WTC11 (cell line): ENCODE measurements at regions not wholly inside any gene's neighbourhood (a gene's known extent, or its start where the extent isn't known, plus 50 kb on each side); places are given as distances from the start of the nearest gene placed in this dataset.

Experiments used
- ATAC-seq: fragments of 200-7000 bp; cut with Tn5 transposase; 2 replicates; pipeline ENCODE4 v1.10.0; 2021; ENCODE audit warnings: mild to moderate bottlenecking, moderate library complexity
- CTCF ChIA-PET: fragments of 300-600 bp; sonication (Branson Sonifier 250); formaldehyde crosslinking; loops from one replicate; lab custom pipeline; 2021; ENCODE audit warnings: antibody characterized with exemption; lab: Charles Lee
- POLR2A ChIA-PET: fragments of 350-600 bp; sonication (Branson Sonifier 250); formaldehyde crosslinking; loops from one replicate; lab custom pipeline; 2021; ENCODE audit warnings: antibody characterized with exemption; lab: Charles Lee
- DNase-seq: peaks from one replicate; pipeline ENCODE4 v3.0.0; 2021; ENCODE audit warnings: low spot score
- H3K27ac Mint-ChIP-seq: 2 replicates; pipeline ENCODE4 v1.8.0; 2021; ENCODE audit warnings: mixed read lengths
- H3K27me3 Mint-ChIP-seq: 2 replicates; pipeline ENCODE4 v1.8.0; 2021; ENCODE audit warnings: low read depth, mild to moderate bottlenecking, moderate library complexity, mixed read lengths
- H3K36me3 Mint-ChIP-seq: 2 replicates; pipeline ENCODE4 v1.8.0; 2021; ENCODE audit warnings: mixed read lengths
- H3K4me1 Mint-ChIP-seq: 2 replicates; pipeline ENCODE4 v1.8.0; 2022; ENCODE audit warnings: mixed read lengths
- H3K4me3 Mint-ChIP-seq: 2 replicates; pipeline ENCODE4 v1.8.0; 2021; ENCODE audit warnings: mild to moderate bottlenecking, moderate library complexity, mixed read lengths
- H3K9me3 Mint-ChIP-seq: 2 replicates; pipeline ENCODE4 v1.8.0; 2021; ENCODE audit warnings: mixed read lengths
- EMX1 ChIP-seq: fragments of 250-450 bp; sonication (Bioruptor Pico); IDR thresholded peaks from 2 replicates; pipeline ENCODE4 v1.8.0; 2021; ENCODE audit warnings: mild to moderate bottlenecking
- FOXK1 ChIP-seq: sonication (generic); formaldehyde crosslinking; IDR thresholded peaks from 2 replicates; pipeline ENCODE4 v1.8.0; 2022; ENCODE audit warnings: mild to moderate bottlenecking, moderate library complexity, missing genetic modification reagents
- GRHL2 ChIP-seq: fragments of 250-450 bp; sonication (Bioruptor Pico); IDR thresholded peaks from 2 replicates; pipeline ENCODE4 v1.8.0; 2022; ENCODE audit warnings: mild to moderate bottlenecking, moderate library complexity; ENCODE audit not compliant: insufficient replicate concordance, severe bottlenecking
- GTF2I ChIP-seq: fragments of 250-450 bp; sonication (Bioruptor Pico); conservative IDR thresholded peaks from 2 replicates; pipeline ENCODE4 v1.4.0; 2021; ENCODE audit warnings: mild to moderate bottlenecking
- NFE2L1 ChIP-seq: sonication (generic); formaldehyde crosslinking; IDR thresholded peaks from 2 replicates; pipeline ENCODE4 v1.8.1; 2023; ENCODE audit warnings: missing genetic modification reagents
- NFYB ChIP-seq: sonication (generic); formaldehyde crosslinking; conservative IDR thresholded peaks from 2 replicates; pipeline ENCODE4 v1.8.0; 2022; ENCODE audit warnings: low read depth, missing genetic modification reagents
- NR1H2 ChIP-seq: sonication (generic); formaldehyde crosslinking; IDR thresholded peaks from 2 replicates; pipeline ENCODE4 v1.9.0; 2021; ENCODE audit warnings: mild to moderate bottlenecking, moderate library complexity, missing genetic modification reagents
- SP1 ChIP-seq: sonication (generic); formaldehyde crosslinking; conservative IDR thresholded peaks from 2 replicates; pipeline ENCODE4 v1.8.1; 2022; ENCODE audit warnings: missing genetic modification reagents
- ZNF263 ChIP-seq: sonication (generic); formaldehyde crosslinking; IDR thresholded peaks from 2 replicates; pipeline ENCODE4 v1.8.1; 2022; ENCODE audit warnings: low read depth, mild to moderate bottlenecking, moderate library complexity, missing genetic modification reagents
- TF ChIP-seq, protein P1 (sequence below): sonication (generic); formaldehyde crosslinking; IDR thresholded peaks from 2 replicates; pipeline ENCODE4 v1.8.1; 2023; ENCODE audit warnings: mild to moderate bottlenecking, missing genetic modification reagents, borderline replicate concordance
- TF ChIP-seq, protein P2 (sequence below): sonication (generic); formaldehyde crosslinking; IDR thresholded peaks from 2 replicates; pipeline ENCODE4 v1.8.1; 2022; ENCODE audit warnings: mild to moderate bottlenecking, moderate library complexity, missing genetic modification reagents
- TF ChIP-seq, protein P3 (sequence below): sonication (generic); formaldehyde crosslinking; conservative IDR thresholded peaks from 2 replicates; pipeline ENCODE4 v1.8.1; 2022; ENCODE audit warnings: mild to moderate bottlenecking, missing genetic modification reagents
- TF ChIP-seq, protein P4 (sequence below): sonication (generic); formaldehyde crosslinking; IDR thresholded peaks from 2 replicates; pipeline ENCODE4 v1.8.0; 2022; ENCODE audit warnings: mild to moderate bottlenecking, missing genetic modification reagents
- TF ChIP-seq, protein P5 (sequence below): fragments of 250-450 bp; sonication (Bioruptor Pico); IDR thresholded peaks from 2 replicates; pipeline ENCODE4 v1.9.0; 2021; ENCODE audit warnings: mild to moderate bottlenecking
- TF ChIP-seq, protein P6 (sequence below): sonication (generic); formaldehyde crosslinking; IDR thresholded peaks from 2 replicates; pipeline ENCODE4 v1.8.0; 2022; ENCODE audit warnings: mild to moderate bottlenecking, missing genetic modification reagents
- TF ChIP-seq, protein P7 (sequence below): sonication (generic); formaldehyde crosslinking; IDR thresholded peaks from 2 replicates; pipeline ENCODE4 v1.8.0; 2023; ENCODE audit warnings: missing genetic modification reagents, mild to moderate bottlenecking, borderline replicate concordance

DNA sequence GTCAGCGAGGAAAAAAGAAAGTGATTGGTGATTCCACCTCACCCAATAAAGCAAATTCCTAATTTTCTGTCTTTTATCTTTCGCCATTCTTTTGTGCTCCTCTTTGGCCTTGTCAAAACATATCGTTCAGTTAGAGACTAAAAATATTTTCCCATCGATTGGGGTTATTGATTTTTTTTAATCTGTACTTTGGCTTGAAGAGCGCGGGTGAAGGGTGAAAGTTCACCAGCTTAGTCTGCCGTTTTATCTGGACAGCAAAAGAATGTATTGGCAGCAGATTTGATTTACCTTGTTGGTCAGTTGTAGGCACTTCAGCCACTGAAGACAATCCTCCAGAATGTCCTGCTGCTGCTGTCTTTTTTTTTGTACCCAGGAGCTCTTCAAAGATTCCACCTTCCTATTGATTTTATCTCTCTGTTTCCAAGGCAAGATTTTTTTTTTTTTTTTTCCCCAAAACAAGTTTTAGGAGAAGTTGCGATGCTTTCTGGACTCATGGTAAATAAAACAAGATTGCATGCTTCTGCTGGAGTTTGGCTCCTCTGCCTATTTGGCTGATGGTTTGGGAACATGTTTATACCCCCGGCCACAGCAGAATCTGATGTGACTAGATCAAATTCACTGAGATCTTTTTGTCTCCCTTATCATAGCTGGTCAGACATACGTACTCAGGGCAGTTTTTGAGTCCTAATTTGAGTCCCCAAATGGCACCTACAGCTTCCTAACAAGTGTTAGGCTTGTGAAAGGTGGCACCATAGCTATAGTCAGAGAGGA lies 269.3 kb upstream of the ONECUT1 start (continued):
- TF ChIP-seq, protein P1, sequence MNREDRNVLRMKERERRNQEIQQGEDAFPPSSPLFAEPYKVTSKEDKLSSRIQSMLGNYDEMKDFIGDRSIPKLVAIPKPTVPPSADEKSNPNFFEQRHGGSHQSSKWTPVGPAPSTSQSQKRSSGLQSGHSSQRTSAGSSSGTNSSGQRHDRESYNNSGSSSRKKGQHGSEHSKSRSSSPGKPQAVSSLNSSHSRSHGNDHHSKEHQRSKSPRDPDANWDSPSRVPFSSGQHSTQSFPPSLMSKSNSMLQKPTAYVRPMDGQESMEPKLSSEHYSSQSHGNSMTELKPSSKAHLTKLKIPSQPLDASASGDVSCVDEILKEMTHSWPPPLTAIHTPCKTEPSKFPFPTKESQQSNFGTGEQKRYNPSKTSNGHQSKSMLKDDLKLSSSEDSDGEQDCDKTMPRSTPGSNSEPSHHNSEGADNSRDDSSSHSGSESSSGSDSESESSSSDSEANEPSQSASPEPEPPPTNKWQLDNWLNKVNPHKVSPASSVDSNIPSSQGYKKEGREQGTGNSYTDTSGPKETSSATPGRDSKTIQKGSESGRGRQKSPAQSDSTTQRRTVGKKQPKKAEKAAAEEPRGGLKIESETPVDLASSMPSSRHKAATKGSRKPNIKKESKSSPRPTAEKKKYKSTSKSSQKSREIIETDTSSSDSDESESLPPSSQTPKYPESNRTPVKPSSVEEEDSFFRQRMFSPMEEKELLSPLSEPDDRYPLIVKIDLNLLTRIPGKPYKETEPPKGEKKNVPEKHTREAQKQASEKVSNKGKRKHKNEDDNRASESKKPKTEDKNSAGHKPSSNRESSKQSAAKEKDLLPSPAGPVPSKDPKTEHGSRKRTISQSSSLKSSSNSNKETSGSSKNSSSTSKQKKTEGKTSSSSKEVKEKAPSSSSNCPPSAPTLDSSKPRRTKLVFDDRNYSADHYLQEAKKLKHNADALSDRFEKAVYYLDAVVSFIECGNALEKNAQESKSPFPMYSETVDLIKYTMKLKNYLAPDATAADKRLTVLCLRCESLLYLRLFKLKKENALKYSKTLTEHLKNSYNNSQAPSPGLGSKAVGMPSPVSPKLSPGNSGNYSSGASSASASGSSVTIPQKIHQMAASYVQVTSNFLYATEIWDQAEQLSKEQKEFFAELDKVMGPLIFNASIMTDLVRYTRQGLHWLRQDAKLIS: no peak
- TF ChIP-seq, protein P2, sequence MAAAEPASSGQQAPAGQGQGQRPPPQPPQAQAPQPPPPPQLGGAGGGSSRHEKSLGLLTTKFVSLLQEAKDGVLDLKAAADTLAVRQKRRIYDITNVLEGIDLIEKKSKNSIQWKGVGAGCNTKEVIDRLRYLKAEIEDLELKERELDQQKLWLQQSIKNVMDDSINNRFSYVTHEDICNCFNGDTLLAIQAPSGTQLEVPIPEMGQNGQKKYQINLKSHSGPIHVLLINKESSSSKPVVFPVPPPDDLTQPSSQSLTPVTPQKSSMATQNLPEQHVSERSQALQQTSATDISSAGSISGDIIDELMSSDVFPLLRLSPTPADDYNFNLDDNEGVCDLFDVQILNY (CRISPR knock-in tag): no peak
- TF ChIP-seq FOXK1 (CRISPR knock-in tag): no peak
- TF ChIP-seq GTF2I: no peak
- TF ChIP-seq NFYB (CRISPR knock-in tag): no peak
- no peak for TF ChIP-seq NR1H2 (CRISPR knock-in tag)

DNA sequence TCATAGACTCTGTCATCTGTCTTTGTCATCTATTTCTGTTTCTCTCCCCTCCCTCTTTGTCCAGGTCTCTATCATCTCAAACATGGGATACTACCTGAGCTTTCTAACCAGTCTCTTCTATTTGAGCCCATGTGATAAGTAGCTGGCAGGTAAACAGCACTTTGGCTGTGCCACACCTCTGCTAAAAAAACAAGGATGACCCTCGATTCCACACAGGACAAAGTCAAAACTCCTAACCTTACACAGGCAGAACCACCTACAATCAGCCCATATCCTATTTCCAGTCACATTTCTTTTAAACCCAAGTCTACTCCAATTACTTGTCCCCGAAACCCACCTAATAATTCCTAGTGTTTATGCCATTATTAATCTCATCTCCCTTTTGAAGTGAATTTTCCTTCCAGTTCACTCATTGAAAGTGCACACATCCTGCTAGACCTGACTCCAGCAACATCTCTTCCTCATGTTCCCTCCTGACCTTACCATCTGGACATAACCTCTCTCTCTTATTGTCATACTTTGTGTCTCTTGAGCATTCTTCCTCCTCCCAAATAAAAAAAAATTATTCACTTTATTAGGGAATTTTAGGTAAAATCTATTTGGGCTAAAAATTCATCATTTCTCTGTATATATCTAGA lies 256.1 kb upstream of the ONECUT1 start:
- TF ChIP-seq, protein P3, sequence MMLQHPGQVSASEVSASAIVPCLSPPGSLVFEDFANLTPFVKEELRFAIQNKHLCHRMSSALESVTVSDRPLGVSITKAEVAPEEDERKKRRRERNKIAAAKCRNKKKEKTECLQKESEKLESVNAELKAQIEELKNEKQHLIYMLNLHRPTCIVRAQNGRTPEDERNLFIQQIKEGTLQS (CRISPR knock-in tag): no peak
- TF ChIP-seq, protein P4, sequence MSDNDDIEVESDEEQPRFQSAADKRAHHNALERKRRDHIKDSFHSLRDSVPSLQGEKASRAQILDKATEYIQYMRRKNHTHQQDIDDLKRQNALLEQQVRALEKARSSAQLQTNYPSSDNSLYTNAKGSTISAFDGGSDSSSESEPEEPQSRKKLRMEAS (CRISPR knock-in tag): no peak
- TF ChIP-seq, protein P5, sequence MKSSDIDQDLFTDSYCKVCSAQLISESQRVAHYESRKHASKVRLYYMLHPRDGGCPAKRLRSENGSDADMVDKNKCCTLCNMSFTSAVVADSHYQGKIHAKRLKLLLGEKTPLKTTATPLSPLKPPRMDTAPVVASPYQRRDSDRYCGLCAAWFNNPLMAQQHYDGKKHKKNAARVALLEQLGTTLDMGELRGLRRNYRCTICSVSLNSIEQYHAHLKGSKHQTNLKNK: no peak
- TF ChIP-seq EMX1 (CRISPR knock-in tag): no peak
- no peak overlapping the region for H3K4me3 Mint-ChIP-seq
- DNase-seq (no peak), ATAC-seq (no peak)
- H3K9me3 Mint-ChIP-seq: peaks cover 30% of the 10 kb centered on the region
- no peaks in the 10 kb centered on the region for H3K4me1 Mint-ChIP-seq
- H3K27me3 Mint-ChIP-seq: no peaks in the 10 kb centered on the region; the same call in 1 of the 2 replicates
- CTCF ChIA-PET: no interaction called here
- POLR2A ChIA-PET: no interaction called here
- H3K36me3 Mint-ChIP-seq: no peaks in the 10 kb centered on the region
- H3K27ac Mint-ChIP-seq: no peak overlapping the region

DNA sequence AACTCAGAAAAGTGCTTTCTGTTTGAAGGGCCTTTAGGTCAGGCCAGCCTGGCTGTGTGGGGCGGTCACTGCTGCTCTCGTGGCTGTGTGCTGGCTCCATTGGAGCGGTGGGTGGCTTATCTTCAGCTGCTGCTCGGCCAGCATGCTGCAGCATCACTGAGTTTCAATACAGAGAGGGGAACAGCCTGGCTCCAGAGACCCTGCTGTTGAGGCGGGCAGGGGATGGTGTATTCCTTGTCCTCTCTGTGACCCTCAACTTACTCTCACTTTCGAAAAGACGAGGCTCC lies 248.5 kb upstream of the ONECUT1 start:
- no peaks in the 10 kb centered on the region for H3K36me3 Mint-ChIP-seq
- no peak overlapping the region for H3K27ac Mint-ChIP-seq
- peak; percentile 28; the same call in 1 of the 2 replicates for ATAC-seq
- POLR2A ChIA-PET: interaction anchor here (0.6 kb wide), 1 partner anchor 200 kb away, joined by 3 read pairs; no protein-coding TSS in a partner anchor
- no peak overlapping the region for H3K4me3 Mint-ChIP-seq
- peaks cover 10% of the 10 kb centered on the region for H3K9me3 Mint-ChIP-seq
- no peak for DNase-seq
- H3K27me3 Mint-ChIP-seq: no peaks in the 10 kb centered on the region
- CTCF ChIA-PET: no interaction called here
- H3K4me1 Mint-ChIP-seq: 0 out of 2 replicates have a peak, but pooled peaks cover 5% of the 10 kb centered on the region
- TF ChIP-seq FOXK1 (CRISPR knock-in tag) (no peak), SP1 (CRISPR knock-in tag) (no peak), GRHL2 (CRISPR knock-in tag) (no peak), ZNF263 (CRISPR knock-in tag) (no peak), NFE2L1 (CRISPR knock-in tag) (no peak)
- TF ChIP-seq, protein P6, sequence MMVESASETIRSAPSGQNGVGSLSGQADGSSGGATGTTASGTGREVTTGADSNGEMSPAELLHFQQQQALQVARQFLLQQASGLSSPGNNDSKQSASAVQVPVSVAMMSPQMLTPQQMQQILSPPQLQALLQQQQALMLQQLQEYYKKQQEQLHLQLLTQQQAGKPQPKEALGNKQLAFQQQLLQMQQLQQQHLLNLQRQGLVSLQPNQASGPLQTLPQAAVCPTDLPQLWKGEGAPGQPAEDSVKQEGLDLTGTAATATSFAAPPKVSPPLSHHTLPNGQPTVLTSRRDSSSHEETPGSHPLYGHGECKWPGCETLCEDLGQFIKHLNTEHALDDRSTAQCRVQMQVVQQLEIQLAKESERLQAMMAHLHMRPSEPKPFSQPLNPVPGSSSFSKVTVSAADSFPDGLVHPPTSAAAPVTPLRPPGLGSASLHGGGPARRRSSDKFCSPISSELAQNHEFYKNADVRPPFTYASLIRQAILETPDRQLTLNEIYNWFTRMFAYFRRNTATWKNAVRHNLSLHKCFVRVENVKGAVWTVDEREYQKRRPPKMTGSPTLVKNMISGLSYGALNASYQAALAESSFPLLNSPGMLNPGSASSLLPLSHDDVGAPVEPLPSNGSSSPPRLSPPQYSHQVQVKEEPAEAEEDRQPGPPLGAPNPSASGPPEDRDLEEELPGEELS (CRISPR knock-in tag): no peak
- TF ChIP-seq, protein P7, sequence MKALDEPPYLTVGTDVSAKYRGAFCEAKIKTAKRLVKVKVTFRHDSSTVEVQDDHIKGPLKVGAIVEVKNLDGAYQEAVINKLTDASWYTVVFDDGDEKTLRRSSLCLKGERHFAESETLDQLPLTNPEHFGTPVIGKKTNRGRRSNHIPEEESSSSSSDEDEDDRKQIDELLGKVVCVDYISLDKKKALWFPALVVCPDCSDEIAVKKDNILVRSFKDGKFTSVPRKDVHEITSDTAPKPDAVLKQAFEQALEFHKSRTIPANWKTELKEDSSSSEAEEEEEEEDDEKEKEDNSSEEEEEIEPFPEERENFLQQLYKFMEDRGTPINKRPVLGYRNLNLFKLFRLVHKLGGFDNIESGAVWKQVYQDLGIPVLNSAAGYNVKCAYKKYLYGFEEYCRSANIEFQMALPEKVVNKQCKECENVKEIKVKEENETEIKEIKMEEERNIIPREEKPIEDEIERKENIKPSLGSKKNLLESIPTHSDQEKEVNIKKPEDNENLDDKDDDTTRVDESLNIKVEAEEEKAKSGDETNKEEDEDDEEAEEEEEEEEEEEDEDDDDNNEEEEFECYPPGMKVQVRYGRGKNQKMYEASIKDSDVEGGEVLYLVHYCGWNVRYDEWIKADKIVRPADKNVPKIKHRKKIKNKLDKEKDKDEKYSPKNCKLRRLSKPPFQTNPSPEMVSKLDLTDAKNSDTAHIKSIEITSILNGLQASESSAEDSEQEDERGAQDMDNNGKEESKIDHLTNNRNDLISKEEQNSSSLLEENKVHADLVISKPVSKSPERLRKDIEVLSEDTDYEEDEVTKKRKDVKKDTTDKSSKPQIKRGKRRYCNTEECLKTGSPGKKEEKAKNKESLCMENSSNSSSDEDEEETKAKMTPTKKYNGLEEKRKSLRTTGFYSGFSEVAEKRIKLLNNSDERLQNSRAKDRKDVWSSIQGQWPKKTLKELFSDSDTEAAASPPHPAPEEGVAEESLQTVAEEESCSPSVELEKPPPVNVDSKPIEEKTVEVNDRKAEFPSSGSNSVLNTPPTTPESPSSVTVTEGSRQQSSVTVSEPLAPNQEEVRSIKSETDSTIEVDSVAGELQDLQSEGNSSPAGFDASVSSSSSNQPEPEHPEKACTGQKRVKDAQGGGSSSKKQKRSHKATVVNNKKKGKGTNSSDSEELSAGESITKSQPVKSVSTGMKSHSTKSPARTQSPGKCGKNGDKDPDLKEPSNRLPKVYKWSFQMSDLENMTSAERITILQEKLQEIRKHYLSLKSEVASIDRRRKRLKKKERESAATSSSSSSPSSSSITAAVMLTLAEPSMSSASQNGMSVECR (CRISPR knock-in tag): no peak
- TF ChIP-seq, protein P3 (CRISPR knock-in tag): no peak
- TF ChIP-seq, protein P5: no peak
